Neutrophil (primary cell): ENCODE measurements at regions not wholly inside any gene's neighbourhood (a gene's known extent, or its start where the extent isn't known, plus 50 kb on each side); places are given as distances from the start of the nearest gene placed in this dataset.

Experiments
- H3K27ac ChIP-seq: fragments of 200-600 bp; sonication (generic); 2 replicates; pipeline ENCODE4 v1.5.1; 2016; ENCODE audit warnings: mild to moderate bottlenecking, moderate library complexity
- H3K27me3 ChIP-seq: fragments of 200-600 bp; sonication (generic); 2 replicates; pipeline ENCODE4 v1.6.0; 2016; ENCODE audit warnings: mild to moderate bottlenecking
- H3K36me3 ChIP-seq: fragments of 200-600 bp; sonication (generic); 2 replicates; pipeline ENCODE4 v1.5.1; 2017
- H3K4me1 ChIP-seq, 2 experiments: fragments of 200-600 bp in 1 of 2; sonication (generic) in 1 of 2; 1 replicate in 1 of 2; 2 replicates in 1 of 2; pipeline versions ENCODE4 v1.5.1 to v1.6.1; 2013 to 2016; ENCODE audit warnings: low read depth in 1 of 2, low read length in 1 of 2, mild to moderate bottlenecking in 1 of 2, moderate library complexity in 1 of 2; ENCODE audit not compliant: control insufficient read depth in 1 of 2, insufficient read depth in 1 of 2
- H3K4me3 ChIP-seq, 2 experiments: fragments of 200-600 bp in 1 of 2; sonication (generic) in 1 of 2; 1 replicate in 1 of 2; 2 replicates in 1 of 2; pipeline ENCODE4 v1.5.1; 2013 to 2016; ENCODE audit warnings: low read depth in 1 of 2, low read length in 1 of 2, mild to moderate bottlenecking in 1 of 2, moderate library complexity in 1 of 2
- H3K9me3 ChIP-seq: fragments of 200-600 bp; sonication (generic); 2 replicates; pipeline ENCODE4 v1.5.1; 2016
- CTCF ChIP-seq: fragments of 200-600 bp; sonication (generic); IDR thresholded peaks from 2 replicates; pipeline ENCODE4 v1.5.1; 2016; ENCODE audit warnings: antibody characterized with exemption

GRCh38 chr12:107439026-107439738 is 246.4 kb upstream of the PWP1 start:
- H3K27ac ChIP-seq, result no peak overlapping the region
- H3K4me1 ChIP-seq, result peaks cover 0 to 6% of the 10 kb centered on the region in 2 experiments
- H3K27me3 ChIP-seq, result no peaks in the 10 kb centered on the region
- TF ChIP-seq CTCF, result no peak
- no peak overlapping the region for H3K4me3 ChIP-seq
- no peaks in the 10 kb centered on the region for H3K9me3 ChIP-seq
- no peaks in the 10 kb centered on the region for H3K36me3 ChIP-seq

DNA sequence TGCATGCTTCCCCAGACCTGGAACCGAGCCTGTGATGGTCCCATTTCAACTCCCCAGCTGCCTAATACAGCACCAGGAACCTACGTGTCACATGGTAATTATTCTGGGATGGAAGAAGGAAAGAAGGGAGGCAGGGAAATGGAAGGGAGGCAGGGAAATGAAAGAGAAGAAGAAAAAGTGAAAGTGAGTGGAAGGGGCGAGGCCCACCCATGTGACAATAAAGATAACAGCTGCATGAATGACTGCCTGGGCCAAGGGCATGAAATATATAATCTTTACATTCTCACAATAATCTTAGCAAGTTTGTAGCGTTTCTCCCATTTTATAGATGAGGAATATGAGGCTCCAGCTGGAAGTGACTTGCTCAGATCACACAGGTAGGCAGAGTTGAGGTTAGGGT is 245.0 kb upstream of the PWP1 start:
- TF ChIP-seq CTCF, result no peak
- Histone ChIP-seq H3K4me3 (no peak overlapping the region), H3K36me3 (no peaks in the 10 kb centered on the region), H3K4me1 (peaks cover 0 to 6% of the 10 kb centered on the region in 2 experiments), H3K27me3 (no peaks in the 10 kb centered on the region), H3K9me3 (no peaks in the 10 kb centered on the region), H3K27ac (no peak overlapping the region)

DNA sequence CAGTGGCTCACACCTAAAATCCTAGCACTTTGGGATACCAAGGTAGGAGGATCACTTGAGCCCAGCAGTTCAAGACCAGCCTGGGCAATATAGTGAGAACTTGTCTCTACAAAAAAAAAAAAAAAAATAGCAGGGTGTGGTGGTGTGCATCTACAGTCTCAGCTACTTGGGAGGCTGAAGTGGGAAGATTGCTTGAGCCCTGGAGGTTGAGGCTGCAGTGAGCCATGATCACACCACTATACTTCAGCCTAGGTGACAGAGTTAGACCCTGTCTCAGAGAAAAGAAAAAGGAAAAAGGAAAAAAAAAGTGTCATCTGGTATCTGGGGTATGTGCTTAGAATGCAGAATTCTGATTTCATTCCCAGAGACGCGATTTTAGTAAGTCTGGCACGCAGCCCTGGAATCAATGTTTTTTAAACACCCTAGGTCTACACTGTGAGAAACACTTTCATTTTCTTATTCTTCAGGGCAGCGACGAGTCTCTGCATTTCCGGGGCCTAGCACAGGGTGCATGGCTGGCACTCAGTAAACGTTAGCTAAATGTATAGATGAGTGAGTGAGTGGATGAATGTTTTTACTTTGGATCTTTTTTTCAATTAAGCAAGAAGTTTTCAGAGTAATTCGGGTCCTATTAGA is 243.8 kb upstream of the PWP1 start:
- Histone ChIP-seq H3K27ac (no peak overlapping the region), H3K4me3 (no peak overlapping the region), H3K36me3 (no peaks in the 10 kb centered on the region), H3K9me3 (no peaks in the 10 kb centered on the region), H3K27me3 (no peaks in the 10 kb centered on the region), H3K4me1 (peaks cover 0 to 3% of the 10 kb centered on the region in 2 experiments)
- TF ChIP-seq CTCF, result no peak

DNA sequence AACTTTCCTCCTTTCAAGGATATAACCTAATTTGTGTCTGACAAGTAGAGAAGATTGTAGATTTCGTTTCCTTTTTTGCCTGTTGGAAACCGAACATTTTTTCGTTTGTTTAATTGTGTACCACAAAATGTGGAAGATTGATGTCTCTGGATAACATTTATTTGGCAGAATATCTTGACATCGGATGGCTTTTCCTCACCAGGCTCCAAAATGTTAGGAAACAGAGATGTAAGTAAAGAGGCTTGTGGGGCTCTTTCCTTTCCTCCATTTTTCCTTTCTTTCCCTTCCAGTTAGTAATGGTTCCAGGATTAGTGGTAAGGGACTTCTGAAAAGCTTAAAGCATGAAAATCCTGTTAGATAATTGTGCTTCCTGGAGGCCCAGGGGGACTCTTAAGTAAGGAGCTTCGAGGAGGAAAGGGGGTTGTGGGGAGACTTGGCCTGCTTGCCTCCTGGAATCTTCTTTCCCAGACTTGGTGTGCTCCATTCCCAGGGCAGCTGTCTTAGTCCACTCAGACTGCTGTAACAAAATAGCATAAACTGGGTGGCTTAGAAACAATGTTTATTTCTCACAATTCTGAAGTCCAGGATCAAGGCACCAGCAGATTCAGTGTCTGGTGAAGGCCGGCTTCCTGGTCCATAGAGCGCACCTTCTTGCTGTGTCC is 243.1 kb upstream of the PWP1 start:
- Histone ChIP-seq H3K27ac (no peak overlapping the region), H3K9me3 (no peaks in the 10 kb centered on the region), H3K36me3 (no peaks in the 10 kb centered on the region), H3K4me3 (no peak overlapping the region), H3K27me3 (no peaks in the 10 kb centered on the region), H3K4me1 (no peaks in the 10 kb centered on the region)
- no peak for TF ChIP-seq CTCF

DNA sequence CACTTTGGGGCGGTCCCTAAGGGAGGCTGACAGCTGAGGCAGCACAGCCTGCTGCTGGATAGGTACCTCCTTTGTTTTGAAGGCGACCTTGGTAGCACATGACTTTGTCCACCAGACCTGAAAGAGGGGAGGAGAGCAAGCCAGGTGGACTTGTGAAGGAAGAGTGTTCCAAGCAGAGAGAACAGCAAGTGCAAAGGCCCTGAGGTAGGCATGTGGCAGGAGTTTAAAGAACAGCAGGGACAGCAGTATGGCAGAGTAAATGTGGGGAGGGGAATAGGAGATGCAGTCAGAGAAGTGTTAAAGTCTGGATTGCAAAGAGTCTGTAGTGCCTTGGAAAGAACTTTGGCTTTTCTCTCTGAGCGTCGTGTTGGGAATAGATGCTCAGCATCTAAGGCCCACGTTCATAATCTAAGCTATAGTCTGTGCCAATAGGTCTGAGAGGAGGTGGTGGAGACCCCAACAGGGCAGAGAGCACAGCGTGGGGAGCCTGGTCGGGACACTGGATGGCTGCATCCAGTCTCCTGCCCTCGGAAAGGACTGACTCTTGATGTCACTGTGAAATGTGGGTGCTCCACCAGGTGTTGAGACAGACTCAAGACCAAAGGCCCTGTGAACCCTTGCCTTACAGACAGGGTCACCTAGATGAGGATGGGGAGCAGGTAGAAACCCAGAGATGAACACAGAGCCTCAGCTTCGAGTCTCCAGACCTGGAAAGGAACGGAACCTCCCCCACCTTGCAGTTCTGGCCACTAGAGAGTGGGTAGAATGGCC is 242.1 kb upstream of the PWP1 start:
- no peak overlapping the region for H3K4me3 ChIP-seq
- H3K36me3 ChIP-seq, result no peaks in the 10 kb centered on the region
- no peak for TF ChIP-seq CTCF
- H3K9me3 ChIP-seq, result no peaks in the 10 kb centered on the region
- H3K27ac ChIP-seq, result no peak overlapping the region
- H3K27me3 ChIP-seq, result no peaks in the 10 kb centered on the region
- no peaks in the 10 kb centered on the region for H3K4me1 ChIP-seq
